K562 (cell line): ENCODE measurements at regions not wholly inside any gene's neighbourhood (a gene's known extent, or its start where the extent isn't known, plus 50 kb on each side); places are given as distances from the start of the nearest gene placed in this dataset.

Experiments used
- ATAC-seq: fragments of 200-7000 bp; cut with Tn5 transposase; 3 replicates; pipeline ENCODE4 v1.9.1; 2020; ENCODE audit warnings: moderate library complexity
- BruUV-seq: library from RNA; stranded (reverse); fragments of 400-500 nt; replicated peaks from 2 replicates; lab custom pipeline; 2021; lab: Mats Ljungman, UMichigan
- CTCF ChIA-PET: fragments of 300-600 bp; formaldehyde crosslinking; extraction: SDS; loops from one replicate; lab custom pipeline; 2021; ENCODE audit warnings: low intra/inter-chr PET ratio; lab: Yijun Ruan, JAX
- POLR2A ChIA-PET: fragments of 300-600, 350-650 bp; sonication (Branson Sonifier 250); formaldehyde crosslinking; extraction: SDS; loops from one replicate; lab custom pipeline; 2021; ENCODE audit warnings: antibody characterized with exemption, inconsistent platforms; lab: Yijun Ruan, JAX
- DNase-seq, 4 experiments: peaks; one replicate each; pipeline versions ENCODE4 v3.0.0 to v3.0.0-alpha.2; 2011 to 2018; ENCODE audit warnings: low spot score in 3 of 4, mixed read lengths in 3 of 4; ENCODE audit errors: extremely low read depth in 1 of 4
- FAIRE-seq: peaks from 2 replicates; lab custom pipeline; 2011; peaks lifted over from hg19 to GRCh38; lab: Jason Lieb, UNC
- H2AFZ ChIP-seq: 2 replicates; pipeline ENCODE4 v1.6.0; 2011; ENCODE audit warnings: low read depth, low read length, control low read depth, inconsistent platforms
- H3K27ac ChIP-seq: fragments of 200-600 bp; 3 replicates; pipeline ENCODE4 v1.8.0; 2011; ENCODE audit warnings: low read depth, mild to moderate bottlenecking, control low read depth, inconsistent platforms, low read length, moderate library complexity, mixed read lengths; ENCODE audit errors: extremely low read depth
- H3K27me3 ChIP-seq, 2 experiments: fragments of 300-600 bp in 1 of 2; 2 replicates in 1 of 2; 3 replicates in 1 of 2; pipeline versions ENCODE4 v1.6.0 to v1.8.0; 2011; ENCODE audit warnings: inconsistent platforms in 2 of 2, low read length in 2 of 2, mild to moderate bottlenecking in 1 of 2, mixed read lengths in 1 of 2, moderate library complexity in 1 of 2; ENCODE audit not compliant: control insufficient read depth in 2 of 2, insufficient read depth in 2 of 2
- H3K36me3 ChIP-seq: fragments of 300-600 bp; 3 replicates; pipeline ENCODE4 v1.8.0; 2011; ENCODE audit warnings: mild to moderate bottlenecking, low read length, inconsistent platforms; ENCODE audit not compliant: control insufficient read depth, insufficient read depth
- H3K4me1 ChIP-seq, 2 experiments: fragments of 200-600 bp in 1 of 2; replicated peaks in 1 of 2; 2 replicates in 1 of 2; 3 replicates in 1 of 2; pipeline versions ENCODE4 v1.5.1 to v1.8.0; 2011; ENCODE audit warnings: inconsistent platforms in 2 of 2, low read length in 2 of 2, mild to moderate bottlenecking in 1 of 2, mixed read lengths in 1 of 2, moderate library complexity in 1 of 2; ENCODE audit not compliant: control insufficient read depth in 2 of 2, insufficient read depth in 2 of 2
- H3K4me2 ChIP-seq: 2 replicates; pipeline ENCODE4 v1.6.1; 2011; ENCODE audit warnings: low read length, control low read depth, inconsistent platforms, mixed read lengths; ENCODE audit not compliant: insufficient read depth
- H3K4me3 ChIP-seq: fragments of 200-600 bp; sonication (generic), shearing (Covaris generic); 2 replicates; pipeline ENCODE4 v1.5.1; 2016; ENCODE audit warnings: control low read depth, inconsistent platforms
- H3K79me2 ChIP-seq: fragments of 200-600 bp; 3 replicates; pipeline ENCODE4 v1.8.0; 2011; ENCODE audit warnings: low read length, inconsistent platforms; ENCODE audit not compliant: control insufficient read depth, insufficient read depth
- H3K9ac ChIP-seq, 2 experiments: 2 replicates each; pipeline versions ENCODE4 v1.6.0 to v1.6.1; 2011; ENCODE audit warnings: low read depth in 2 of 2, low read length in 2 of 2, control low read depth in 1 of 2, inconsistent platforms in 1 of 2, mild to moderate bottlenecking in 1 of 2, mixed read lengths in 1 of 2; ENCODE audit not compliant: insufficient read depth in 1 of 2
- H3K9me1 ChIP-seq: one replicate; pipeline ENCODE4 v1.6.0; 2011; ENCODE audit warnings: inconsistent platforms, mild to moderate bottlenecking, low read length, moderate library complexity; ENCODE audit not compliant: control insufficient read depth, insufficient read depth
- H3K9me3 ChIP-seq: replicated peaks from 2 replicates; pipeline ENCODE4 v1.5.1; 2011; ENCODE audit warnings: low read depth, low read length, inconsistent platforms; ENCODE audit not compliant: control insufficient read depth, insufficient read depth
- H4K20me1 ChIP-seq: replicated peaks from 2 replicates; pipeline ENCODE4 v1.6.1; 2011; ENCODE audit warnings: low read length, inconsistent platforms, mixed read lengths; ENCODE audit not compliant: control insufficient read depth, insufficient read depth
- AFF1 ChIP-seq, 2 experiments: fragments of 450-650 bp; IDR thresholded peaks; 2 replicates each; pipeline ENCODE4 v1.6.1; 2018; ENCODE audit warnings: mild to moderate bottlenecking in 2 of 2, low read depth in 1 of 2; ENCODE audit not compliant: partially characterized antibody in 2 of 2
- ARHGAP35 ChIP-seq: fragments of 450-650 bp; IDR thresholded peaks from 2 replicates; pipeline ENCODE4 v1.6.1; 2018; ENCODE audit not compliant: partially characterized antibody
- GTF2A2 ChIP-seq: IDR thresholded peaks from 2 replicates; pipeline ENCODE4 v1.6.1; 2016; ENCODE audit warnings: mild to moderate bottlenecking, missing genetic modification characterization, missing compliant biosample characterization
- HMG20A ChIP-seq: fragments of 450-650 bp; formaldehyde crosslinking; conservative IDR thresholded peaks from 2 replicates; pipeline ENCODE4 v1.4.0; 2020; ENCODE audit warnings: mild to moderate bottlenecking, mixed read lengths
- HSF4 ChIP-seq: fragments of 250-450 bp; sonication (Bioruptor Pico); IDR thresholded peaks from 2 replicates; pipeline ENCODE4 v2.1.2; 2022; ENCODE audit warnings: mild to moderate bottlenecking, moderate library complexity, borderline replicate concordance
- NUFIP1 ChIP-seq: fragments of 450-650 bp; IDR thresholded peaks from 2 replicates; pipeline ENCODE4 v1.6.1; 2018; ENCODE audit not compliant: partially characterized antibody
- SFPQ ChIP-seq: fragments of 200-400 bp; formaldehyde crosslinking; IDR thresholded peaks from 2 replicates; pipeline ENCODE4 v1.6.1; 2017; ENCODE audit warnings: mild to moderate bottlenecking, low read depth, low read length, moderate library complexity
- SMARCA4 ChIP-seq: fragments of 450-650 bp; IDR thresholded peaks from 2 replicates; pipeline ENCODE4 v1.6.1; 2016
- USF1 ChIP-seq: sonication (generic); formaldehyde crosslinking; IDR thresholded peaks from 2 replicates; pipeline ENCODE4 v1.9.0; 2022; ENCODE audit warnings: mild to moderate bottlenecking, missing genetic modification reagents
- ZNF146 ChIP-seq: IDR thresholded peaks from one replicate; pipeline ENCODE4 v1.6.1; 2018; ENCODE audit warnings: missing compliant biosample characterization; ENCODE audit not compliant: unreplicated experiment
- ZNF174 ChIP-seq: fragments of 250-450 bp; sonication (Bioruptor Pico); IDR thresholded peaks from 2 replicates; pipeline ENCODE4 v1.4.0; 2020; ENCODE audit warnings: mild to moderate bottlenecking
- ZNF583 ChIP-seq: fragments of 250-450 bp; sonication (Bioruptor Pico); IDR thresholded peaks from 2 replicates; pipeline ENCODE4 v1.4.0; 2020
- WGBS: fragments of 100-300 bp; shearing (Covaris generic); methylation state at CpG from one replicate; pipeline ENCODE4 v1.1.6; 2016; ENCODE audit warnings: low coverage, mixed read lengths; ENCODE audit not compliant: insufficient coverage; ENCODE audit errors: missing lambda C conversion rate; 5-methylcytosine and 5-hydroxymethylcytosine counted together
- in situ Hi-C: fragments of 300-500 bp; cut with MboI; formaldehyde crosslinking; loops from 4 replicates; pipeline ENCODE4 v1.15.0; 2018; ENCODE audit warnings: inconsistent platforms, mixed read lengths
- intact Hi-C: fragments of 100-400 bp; cut with micrococcal nuclease; formaldehyde crosslinking; loops from 2 replicates; pipeline ENCODE4 v1.14.2; 2022
- TF ChIP-seq, protein P1 (sequence below): sonication (generic); formaldehyde crosslinking; IDR thresholded peaks from 2 replicates; pipeline ENCODE4 v1.8.1; 2022; ENCODE audit warnings: missing genetic modification reagents
- TF ChIP-seq, protein P2 (sequence below), 2 experiments: fragments of 450-650 bp; conservative IDR thresholded peaks; 2 replicates each; pipeline ENCODE4 v1.6.1; 2017; ENCODE audit warnings: mild to moderate bottlenecking in 2 of 2, moderate library complexity in 2 of 2

GRCh38 chr2:16476866-16477265, 188.8 kb downstream of the CYRIA start:
- no TSS peak for BruUV-seq
- WGBS = 0% methylated on average over 2 of the region's 2 CpGs
- H3K9ac ChIP-seq = no peak overlapping the region
- ChIA-PET CTCF (no interaction called here), POLR2A (no interaction called here)
- H3K27me3 ChIP-seq = no peaks in the 10 kb centered on the region; a peak in 1 of 5 replicates
- H3K4me2 ChIP-seq = no peak overlapping the region
- no peaks in the 10 kb centered on the region for H3K9me1 ChIP-seq
- H2AFZ ChIP-seq = no peak overlapping the region
- no peak overlapping the region for H3K4me3 ChIP-seq
- no peaks in the 10 kb centered on the region for H3K4me1 ChIP-seq
- no peaks in the 10 kb centered on the region for H4K20me1 ChIP-seq
- in situ Hi-C loops = loop anchor here (25.0 kb wide), 1 partner anchor 540 kb away; the partner anchor contains the start of gene MYCN
- H3K36me3 ChIP-seq = no peaks in the 10 kb centered on the region
- no peaks in the 10 kb centered on the region for H3K79me2 ChIP-seq
- no peak overlapping the region for H3K27ac ChIP-seq
- DNase-seq = no peak
- intact Hi-C loops = no loop called here
- no peak for FAIRE-seq
- no peak for ATAC-seq
- H3K9me3 ChIP-seq = no peaks in the 10 kb centered on the region
- TF ChIP-seq GTF2A2 = no peak
- TF ChIP-seq NUFIP1 = no peak
- TF ChIP-seq, protein P1, sequence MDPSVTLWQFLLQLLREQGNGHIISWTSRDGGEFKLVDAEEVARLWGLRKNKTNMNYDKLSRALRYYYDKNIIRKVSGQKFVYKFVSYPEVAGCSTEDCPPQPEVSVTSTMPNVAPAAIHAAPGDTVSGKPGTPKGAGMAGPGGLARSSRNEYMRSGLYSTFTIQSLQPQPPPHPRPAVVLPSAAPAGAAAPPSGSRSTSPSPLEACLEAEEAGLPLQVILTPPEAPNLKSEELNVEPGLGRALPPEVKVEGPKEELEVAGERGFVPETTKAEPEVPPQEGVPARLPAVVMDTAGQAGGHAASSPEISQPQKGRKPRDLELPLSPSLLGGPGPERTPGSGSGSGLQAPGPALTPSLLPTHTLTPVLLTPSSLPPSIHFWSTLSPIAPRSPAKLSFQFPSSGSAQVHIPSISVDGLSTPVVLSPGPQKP = no peak
- TF ChIP-seq HSF4 (CRISPR knock-in tag) = no peak
- TF ChIP-seq AFF1 (IDR thresholded peaks at IDR 0.05; ENCODE audit: low read depth in 1 of 2, partially characterized antibody in 2 of 2) = no peak
- TF ChIP-seq ZNF174 (CRISPR knock-in tag) = no peak
- no peak for TF ChIP-seq USF1 (CRISPR knock-in tag)
- TF ChIP-seq SMARCA4 = no peak
- TF ChIP-seq, protein P2, sequence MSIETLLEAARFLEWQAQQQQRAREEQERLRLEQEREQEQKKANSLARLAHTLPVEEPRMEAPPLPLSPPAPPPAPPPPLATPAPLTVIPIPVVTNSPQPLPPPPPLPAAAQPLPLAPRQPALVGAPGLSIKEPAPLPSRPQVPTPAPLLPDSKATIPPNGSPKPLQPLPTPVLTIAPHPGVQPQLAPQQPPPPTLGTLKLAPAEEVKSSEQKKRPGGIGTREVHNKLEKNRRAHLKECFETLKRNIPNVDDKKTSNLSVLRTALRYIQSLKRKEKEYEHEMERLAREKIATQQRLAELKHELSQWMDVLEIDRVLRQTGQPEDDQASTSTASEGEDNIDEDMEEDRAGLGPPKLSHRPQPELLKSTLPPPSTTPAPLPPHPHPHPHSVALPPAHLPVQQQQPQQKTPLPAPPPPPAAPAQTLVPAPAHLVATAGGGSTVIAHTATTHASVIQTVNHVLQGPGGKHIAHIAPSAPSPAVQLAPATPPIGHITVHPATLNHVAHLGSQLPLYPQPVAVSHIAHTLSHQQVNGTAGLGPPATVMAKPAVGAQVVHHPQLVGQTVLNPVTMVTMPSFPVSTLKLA (conservative IDR thresholded peaks at IDR 0.05) = no peak
- no peak for TF ChIP-seq ARHGAP35
- TF ChIP-seq ZNF583 (CRISPR knock-in tag) = no peak
- no peak for TF ChIP-seq HMG20A
- no peak for TF ChIP-seq SFPQ
- TF ChIP-seq ZNF146 (CRISPR knock-in tag) = no peak
